Neural progenitor cell (in vitro differentiated cells): ENCODE measurements at regions not wholly inside any gene's neighbourhood (a gene's known extent, or its start where the extent isn't known, plus 50 kb on each side); places are given as distances from the start of the nearest gene placed in this dataset.

Experiments
- CTCF ChIP-seq: fragments of 200-600 bp; sonication (generic); IDR thresholded peaks from 2 replicates; pipeline ENCODE4 v1.5.1; 2017; ENCODE audit warnings: antibody characterized with exemption, mild to moderate bottlenecking
- EZH2 ChIP-seq: fragments of 200-600 bp; sonication (generic); IDR thresholded peaks from 2 replicates; pipeline ENCODE4 v1.6.1; 2017; ENCODE audit warnings: antibody characterized with exemption, mild to moderate bottlenecking, moderate library complexity
- EZH2phosphoT487 ChIP-seq: fragments of 200-600 bp; sonication (generic); IDR thresholded peaks from 2 replicates; pipeline ENCODE4 v1.6.1; 2017; ENCODE audit warnings: antibody characterized with exemption

GRCh38 chr5:123786411-123786810 lies 274.4 kb downstream of the CSNK1G3 start:
- no peak for TF ChIP-seq CTCF
- no peak for TF ChIP-seq EZH2
- no peak for TF ChIP-seq EZH2phosphoT487
